OCI-LY1 (cell line): ENCODE measurements at regions not wholly inside any gene's neighbourhood (a gene's known extent, or its start where the extent isn't known, plus 50 kb on each side); places are given as distances from the start of the nearest gene placed in this dataset.
"Not testable (repeated sequence)": the region's sequence is repeated elsewhere in the genome, so short reads cannot be mapped to it uniquely, and the experiment has no call there.

Experiments
- H2AFZ ChIP-seq: fragments of 200-600 bp; sonication (generic), shearing (Covaris generic); 2 replicates; pipeline ENCODE4 v1.6.0; 2014; ENCODE audit warnings: antibody characterized with exemption, mild to moderate bottlenecking, low read length
- H3F3A ChIP-seq: fragments of 200-600 bp; sonication (generic), shearing (Covaris generic); 2 replicates; pipeline ENCODE4 v1.6.0; 2014; ENCODE audit warnings: mild to moderate bottlenecking, antibody characterized with exemption, low read length, moderate library complexity; ENCODE audit not compliant: insufficient read depth
- H3K27ac ChIP-seq: fragments of 200-600 bp; sonication (generic); 2 replicates; pipeline ENCODE4 v1.5.1; 2014; ENCODE audit warnings: low read length, mixed run types, mild to moderate bottlenecking, low read depth; ENCODE audit not compliant: poor library complexity, severe bottlenecking
- H3K27me3 ChIP-seq: fragments of 200-600 bp; sonication (generic); 2 replicates; pipeline ENCODE4 v1.6.0; 2014; ENCODE audit warnings: antibody characterized with exemption, mild to moderate bottlenecking, low read length, moderate library complexity; ENCODE audit not compliant: insufficient read depth
- H3K36me3 ChIP-seq: fragments of 200-600 bp; sonication (generic); 2 replicates; pipeline ENCODE4 v1.6.1; 2014; ENCODE audit warnings: mild to moderate bottlenecking, antibody characterized with exemption, low read length, moderate library complexity, mixed read lengths; ENCODE audit not compliant: insufficient read depth
- H3K4me1 ChIP-seq: fragments of 200-600 bp; sonication (generic); 2 replicates; pipeline ENCODE4 v1.5.1; 2014; ENCODE audit warnings: mild to moderate bottlenecking, low read length, moderate library complexity; ENCODE audit not compliant: insufficient read depth, severe bottlenecking
- H3K4me2 ChIP-seq: fragments of 200-600 bp; sonication (generic), shearing (Covaris generic); 2 replicates; pipeline ENCODE4 v1.6.1; 2014; ENCODE audit warnings: low read length
- H3K4me3 ChIP-seq: fragments of 200-600 bp; sonication (generic); 2 replicates; pipeline ENCODE4 v1.5.1; 2014; ENCODE audit warnings: low read length, low read depth, mild to moderate bottlenecking, mixed read lengths; ENCODE audit not compliant: poor library complexity, severe bottlenecking
- H3K79me2 ChIP-seq: fragments of 200-600 bp; shearing (Covaris generic); 2 replicates; pipeline ENCODE4 v1.6.1; 2016; ENCODE audit warnings: mixed run types, low read length, mixed read lengths; ENCODE audit not compliant: insufficient read depth
- H3K9ac ChIP-seq: fragments of 200-600 bp; sonication (generic), shearing (Covaris generic); 2 replicates; pipeline ENCODE4 v1.6.1; 2014; ENCODE audit warnings: mild to moderate bottlenecking, low read length, mixed read lengths
- H3K9me2 ChIP-seq: fragments of 200-600 bp; sonication (generic), shearing (Covaris generic); 2 replicates; pipeline ENCODE4 v1.6.1; 2014; ENCODE audit warnings: low read depth, mild to moderate bottlenecking, low read length, mixed read lengths
- H3K9me3 ChIP-seq: fragments of 200-600 bp; shearing (Covaris generic); 2 replicates; pipeline ENCODE4 v1.6.1; 2014; ENCODE audit warnings: low read length, mixed read lengths
- H4K20me1 ChIP-seq: fragments of 200-600 bp; sonication (generic), shearing (Covaris generic); 2 replicates; pipeline ENCODE4 v1.6.0; 2016; ENCODE audit warnings: mild to moderate bottlenecking, low read length; ENCODE audit not compliant: insufficient read depth
- EZH2 ChIP-seq: fragments of 200-600 bp; sonication (generic), shearing (Covaris generic); IDR thresholded peaks from 2 replicates; pipeline ENCODE4 v1.8.0; 2017; ENCODE audit warnings: borderline replicate concordance, mixed run types, mild to moderate bottlenecking, antibody characterized with exemption, low read length, moderate library complexity, mixed read lengths
- TF ChIP-seq, protein P1 (sequence below): fragments of 200-600 bp; sonication (generic), shearing (Covaris generic); IDR thresholded peaks from 2 replicates; pipeline ENCODE4 v1.5.1; 2017; ENCODE audit warnings: mild to moderate bottlenecking, antibody characterized with exemption, low read length, moderate library complexity, mixed read lengths

DNA sequence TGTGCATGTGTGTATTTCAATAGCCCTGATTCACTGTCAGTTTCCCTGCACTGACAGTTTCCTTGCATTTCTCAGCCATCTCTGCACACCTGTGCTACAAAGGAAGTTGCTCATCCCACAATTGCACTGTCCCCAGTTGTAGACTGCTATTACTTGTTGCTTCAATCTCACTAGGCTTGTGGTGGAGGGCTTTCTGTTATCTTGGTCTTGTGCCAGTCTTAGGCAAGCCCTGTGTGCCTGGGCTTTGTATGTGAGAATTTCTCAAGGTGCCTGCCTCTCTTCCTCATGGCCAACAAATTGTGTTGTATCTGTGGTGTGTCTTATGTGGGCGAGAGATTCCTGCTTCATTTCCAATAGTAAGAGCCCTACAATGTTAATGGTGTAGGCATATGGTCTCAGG is 467.4 kb downstream of the GRIA2 start:
- Histone ChIP-seq H3F3A (no peaks in the 10 kb centered on the region), H2AFZ (no peak overlapping the region), H3K4me2 (no peak overlapping the region), H3K9me2 (no peaks in the 10 kb centered on the region), H3K4me1 (no peaks in the 10 kb centered on the region), H3K9me3 (no peaks in the 10 kb centered on the region), H3K36me3 (no peaks in the 10 kb centered on the region), H3K27me3 (no peaks in the 10 kb centered on the region), H4K20me1 (no peaks in the 10 kb centered on the region), H3K27ac (no peak overlapping the region), H3K9ac (no peak overlapping the region), H3K4me3 (no peak overlapping the region), H3K79me2 (no peaks in the 10 kb centered on the region)
- TF ChIP-seq EZH2 = no peak
- TF ChIP-seq, protein P1, sequence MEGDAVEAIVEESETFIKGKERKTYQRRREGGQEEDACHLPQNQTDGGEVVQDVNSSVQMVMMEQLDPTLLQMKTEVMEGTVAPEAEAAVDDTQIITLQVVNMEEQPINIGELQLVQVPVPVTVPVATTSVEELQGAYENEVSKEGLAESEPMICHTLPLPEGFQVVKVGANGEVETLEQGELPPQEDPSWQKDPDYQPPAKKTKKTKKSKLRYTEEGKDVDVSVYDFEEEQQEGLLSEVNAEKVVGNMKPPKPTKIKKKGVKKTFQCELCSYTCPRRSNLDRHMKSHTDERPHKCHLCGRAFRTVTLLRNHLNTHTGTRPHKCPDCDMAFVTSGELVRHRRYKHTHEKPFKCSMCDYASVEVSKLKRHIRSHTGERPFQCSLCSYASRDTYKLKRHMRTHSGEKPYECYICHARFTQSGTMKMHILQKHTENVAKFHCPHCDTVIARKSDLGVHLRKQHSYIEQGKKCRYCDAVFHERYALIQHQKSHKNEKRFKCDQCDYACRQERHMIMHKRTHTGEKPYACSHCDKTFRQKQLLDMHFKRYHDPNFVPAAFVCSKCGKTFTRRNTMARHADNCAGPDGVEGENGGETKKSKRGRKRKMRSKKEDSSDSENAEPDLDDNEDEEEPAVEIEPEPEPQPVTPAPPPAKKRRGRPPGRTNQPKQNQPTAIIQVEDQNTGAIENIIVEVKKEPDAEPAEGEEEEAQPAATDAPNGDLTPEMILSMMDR = no peak

DNA sequence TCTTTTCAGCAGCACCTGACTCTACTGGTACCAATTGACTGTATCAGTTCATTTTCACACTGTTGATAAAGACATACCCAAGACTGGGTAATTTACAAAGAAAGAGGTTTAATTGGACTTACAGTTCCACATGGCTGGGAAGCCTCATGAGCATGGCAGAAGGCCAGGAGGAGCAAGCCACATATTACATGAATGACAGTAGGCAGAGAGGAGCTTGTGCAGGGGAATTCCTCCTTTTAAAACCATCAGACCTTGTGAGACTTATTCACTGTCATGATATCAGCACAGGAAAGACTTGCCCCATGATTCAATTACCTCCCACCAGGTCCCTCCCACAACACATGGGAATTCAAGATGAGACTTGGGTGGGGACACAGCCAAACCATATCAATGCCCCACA is 458.8 kb downstream of the GRIA2 start:
- H3F3A ChIP-seq, H3K9me2 ChIP-seq, H3K9me3 ChIP-seq, H3K27me3 ChIP-seq, H3K9ac ChIP-seq, H3K4me1 ChIP-seq, H2AFZ ChIP-seq, H4K20me1 ChIP-seq, H3K4me3 ChIP-seq, H3K79me2 ChIP-seq, H3K36me3 ChIP-seq, H3K4me2 ChIP-seq, H3K27ac ChIP-seq: not testable (repeated sequence)

DNA sequence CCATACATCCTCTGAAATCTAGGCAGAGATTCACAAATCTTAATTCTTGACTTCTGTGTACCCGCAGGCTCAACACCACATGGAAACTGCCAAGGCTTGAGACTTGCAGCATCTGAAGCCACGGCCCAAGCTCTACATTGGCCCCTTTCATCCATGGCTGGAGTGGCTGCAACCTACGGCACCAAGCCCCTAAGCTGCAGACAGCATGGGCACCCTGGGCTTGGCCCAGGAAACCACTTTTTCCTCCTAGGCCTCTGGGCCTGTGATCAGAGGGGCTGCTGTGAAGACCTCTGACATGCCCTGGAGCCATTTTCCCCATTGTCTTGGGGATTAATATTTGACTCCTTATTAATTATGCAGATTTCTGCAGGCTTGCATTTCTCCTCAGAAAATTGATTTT is 457.9 kb downstream of the GRIA2 start:
- no peaks in the 10 kb centered on the region for H3F3A ChIP-seq
- no peaks in the 10 kb centered on the region for H3K79me2 ChIP-seq
- no peak overlapping the region for H3K4me3 ChIP-seq
- H3K9me3 ChIP-seq = no peaks in the 10 kb centered on the region
- H2AFZ ChIP-seq = no peak overlapping the region
- TF ChIP-seq EZH2 = no peak
- TF ChIP-seq, protein P1 = no peak
- H4K20me1 ChIP-seq = no peaks in the 10 kb centered on the region
- no peaks in the 10 kb centered on the region for H3K4me1 ChIP-seq
- no peak overlapping the region for H3K9ac ChIP-seq
- no peak overlapping the region for H3K4me2 ChIP-seq
- no peaks in the 10 kb centered on the region for H3K36me3 ChIP-seq
- H3K9me2 ChIP-seq = no peaks in the 10 kb centered on the region
- no peak overlapping the region for H3K27ac ChIP-seq
- no peaks in the 10 kb centered on the region for H3K27me3 ChIP-seq

DNA sequence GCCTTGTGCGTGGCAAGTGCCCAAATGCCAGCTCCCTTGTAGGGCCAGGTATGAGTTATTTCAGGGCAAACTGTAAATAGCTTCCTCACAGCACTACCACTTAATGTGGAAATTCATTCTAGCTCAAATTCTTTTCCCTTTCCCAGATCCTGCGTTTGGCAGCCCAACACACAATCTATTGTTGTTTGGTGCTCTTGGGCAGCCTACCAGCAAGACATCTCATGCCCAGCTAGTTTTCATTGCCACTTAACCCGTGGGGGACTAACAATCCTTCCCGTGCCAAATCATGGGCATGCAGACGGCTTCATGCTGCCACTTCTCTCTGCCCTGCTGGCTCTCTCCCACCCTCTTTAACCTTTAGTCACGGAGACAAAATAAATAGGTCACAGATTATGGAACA is 454.2 kb downstream of the GRIA2 start:
- no peaks in the 10 kb centered on the region for H3K36me3 ChIP-seq
- H2AFZ ChIP-seq = no peak overlapping the region
- H3K9ac ChIP-seq = no peak overlapping the region
- no peaks in the 10 kb centered on the region for H4K20me1 ChIP-seq
- H3K79me2 ChIP-seq = no peaks in the 10 kb centered on the region
- no peaks in the 10 kb centered on the region for H3K9me3 ChIP-seq
- H3F3A ChIP-seq = no peaks in the 10 kb centered on the region
- no peak for TF ChIP-seq EZH2
- TF ChIP-seq, protein P1 = no peak
- H3K4me1 ChIP-seq = no peaks in the 10 kb centered on the region
- H3K4me3 ChIP-seq = no peak overlapping the region
- H3K9me2 ChIP-seq = no peaks in the 10 kb centered on the region
- no peak overlapping the region for H3K4me2 ChIP-seq
- no peaks in the 10 kb centered on the region for H3K27me3 ChIP-seq
- no peak overlapping the region for H3K27ac ChIP-seq
